ENCODE measurements at regions not wholly inside any gene's neighbourhood (a gene's known extent, or its start where the extent isn't known, plus 50 kb on each side); places are given as distances from the start of the nearest gene placed in this dataset.

- intact Hi-C loops (cut with DNase I): no loop called here
- no peak for TF ChIP-seq CTCF (IDR thresholded peaks at IDR 0.05)
- H3K4me3 ChIP-seq: no peak overlapping the region
- H3K36me3 ChIP-seq: no peaks in the 10 kb centered on the region
- H3K4me1 ChIP-seq: no peaks in the 10 kb centered on the region
- no peaks in the 10 kb centered on the region for H3K9me3 ChIP-seq
- DNase-seq (no peak), FAIRE-seq (no peak), ATAC-seq (no peak)
- 85 to 93% methylated on average over 2 of the region's 2 CpGs for WGBS, 2 donors
- no peaks in the 10 kb centered on the region for H3K27me3 ChIP-seq
- no peak overlapping the region for H3K27ac ChIP-seq
Measured at GRCh38 chr7:93756890-93757289, 133.7 kb downstream of the TFPI2 start.

- H3K27me3 ChIP-seq: no peaks in the 10 kb centered on the region
- no peak for TF ChIP-seq CTCF (IDR thresholded peaks at IDR 0.05)
- no peaks in the 10 kb centered on the region for H3K4me1 ChIP-seq
- 46 to 64% methylated on average over 1 of the region's 1 CpG for WGBS, 2 donors
- ATAC-seq (no peak), FAIRE-seq (no peak), DNase-seq (no peak)
- H3K4me3 ChIP-seq: no peak overlapping the region
- H3K27ac ChIP-seq: no peak overlapping the region
- H3K9me3 ChIP-seq: no peaks in the 10 kb centered on the region
- intact Hi-C loops (cut with DNase I): no loop called here
- H3K36me3 ChIP-seq: no peaks in the 10 kb centered on the region
Measured at GRCh38 chr7:93751421-93751820, 139.1 kb downstream of the TFPI2 start.

GRCh38 chr7:93750986-93751385 lies 139.6 kb downstream of the TFPI2 start:
- DNase-seq: no peak
- H3K36me3 ChIP-seq: no peaks in the 10 kb centered on the region
- H3K9me3 ChIP-seq: no peaks in the 10 kb centered on the region
- no peak for ATAC-seq
- WGBS, 2 donors: 46 to 55% methylated on average over 1 of the region's 1 CpG
- FAIRE-seq: no peak
- intact Hi-C loops (cut with DNase I): no loop called here
- no peaks in the 10 kb centered on the region for H3K4me1 ChIP-seq
- H3K27me3 ChIP-seq: no peaks in the 10 kb centered on the region
- H3K27ac ChIP-seq: no peak overlapping the region
- no peak overlapping the region for H3K4me3 ChIP-seq
- no peak for TF ChIP-seq CTCF (IDR thresholded peaks at IDR 0.05)

- intact Hi-C loops (cut with DNase I): no loop called here
- H3K27me3 ChIP-seq: no peaks in the 10 kb centered on the region
- ATAC-seq (no peak), DNase-seq (no peak), FAIRE-seq (no peak)
- no peak overlapping the region for H3K4me3 ChIP-seq
- H3K27ac ChIP-seq: no peak overlapping the region
- 70 to 86% methylated on average over 3 of the region's 3 CpGs for WGBS, 2 donors
- TF ChIP-seq CTCF (IDR thresholded peaks at IDR 0.05): no peak
- no peaks in the 10 kb centered on the region for H3K9me3 ChIP-seq
- H3K36me3 ChIP-seq: no peaks in the 10 kb centered on the region
- no peaks in the 10 kb centered on the region for H3K4me1 ChIP-seq
Measured at GRCh38 chr7:93747019-93747418, 143.5 kb downstream of the TFPI2 start.

- TF ChIP-seq CTCF (IDR thresholded peaks at IDR 0.05): no peak
- Histone ChIP-seq H3K27ac (no peak overlapping the region), H3K9me3 (no peaks in the 10 kb centered on the region), H3K4me1 (peaks cover 0 to 16% (median 0%) of the 10 kb centered on the region in 3 donors), H3K4me3 (no peak overlapping the region), H3K27me3 (no peaks in the 10 kb centered on the region), H3K36me3 (no peaks in the 10 kb centered on the region)
- DNase-seq: no peak
- intact Hi-C loops (cut with DNase I): no loop called here
- no peak for FAIRE-seq
- no peak for ATAC-seq
Measured at GRCh38 chr7:93739424-93739823, 151.1 kb downstream of the TFPI2 start.
